GM12873 (cell line): ENCODE measurements at regions not wholly inside any gene's neighbourhood (a gene's known extent, or its start where the extent isn't known, plus 50 kb on each side); places are given as distances from the start of the nearest gene placed in this dataset.

Experiments used
- TF ChIP-seq, protein P1 (sequence below): IDR thresholded peaks from 2 replicates; pipeline ENCODE4 v1.5.1; 2012; ENCODE audit warnings: low read depth, mild to moderate bottlenecking, moderate library complexity, low read length, control low read depth; ENCODE audit not compliant: insufficient read depth; ENCODE audit errors: missing control alignments

DNA sequence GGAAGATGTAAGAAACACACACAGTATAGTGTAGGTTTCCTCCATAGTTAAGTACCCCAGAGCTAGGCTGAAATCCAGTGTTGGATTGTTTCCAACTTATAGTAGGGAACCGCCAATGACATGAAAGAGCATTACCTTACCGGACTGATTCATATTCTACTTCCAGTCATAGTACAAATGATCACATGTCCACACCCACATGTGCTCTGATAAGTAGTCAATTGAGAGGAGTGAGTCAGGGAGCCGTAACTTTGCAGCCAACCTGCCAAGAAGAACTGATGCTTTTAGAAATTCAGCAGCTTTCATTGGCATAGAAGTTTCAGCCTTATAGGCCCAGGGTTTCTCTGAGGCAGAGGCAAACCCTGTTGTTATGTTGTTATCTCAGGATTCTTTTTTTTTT, 240.6 kb downstream of the ETS1 start:
- TF ChIP-seq, protein P1, sequence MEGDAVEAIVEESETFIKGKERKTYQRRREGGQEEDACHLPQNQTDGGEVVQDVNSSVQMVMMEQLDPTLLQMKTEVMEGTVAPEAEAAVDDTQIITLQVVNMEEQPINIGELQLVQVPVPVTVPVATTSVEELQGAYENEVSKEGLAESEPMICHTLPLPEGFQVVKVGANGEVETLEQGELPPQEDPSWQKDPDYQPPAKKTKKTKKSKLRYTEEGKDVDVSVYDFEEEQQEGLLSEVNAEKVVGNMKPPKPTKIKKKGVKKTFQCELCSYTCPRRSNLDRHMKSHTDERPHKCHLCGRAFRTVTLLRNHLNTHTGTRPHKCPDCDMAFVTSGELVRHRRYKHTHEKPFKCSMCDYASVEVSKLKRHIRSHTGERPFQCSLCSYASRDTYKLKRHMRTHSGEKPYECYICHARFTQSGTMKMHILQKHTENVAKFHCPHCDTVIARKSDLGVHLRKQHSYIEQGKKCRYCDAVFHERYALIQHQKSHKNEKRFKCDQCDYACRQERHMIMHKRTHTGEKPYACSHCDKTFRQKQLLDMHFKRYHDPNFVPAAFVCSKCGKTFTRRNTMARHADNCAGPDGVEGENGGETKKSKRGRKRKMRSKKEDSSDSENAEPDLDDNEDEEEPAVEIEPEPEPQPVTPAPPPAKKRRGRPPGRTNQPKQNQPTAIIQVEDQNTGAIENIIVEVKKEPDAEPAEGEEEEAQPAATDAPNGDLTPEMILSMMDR = no peak

DNA sequence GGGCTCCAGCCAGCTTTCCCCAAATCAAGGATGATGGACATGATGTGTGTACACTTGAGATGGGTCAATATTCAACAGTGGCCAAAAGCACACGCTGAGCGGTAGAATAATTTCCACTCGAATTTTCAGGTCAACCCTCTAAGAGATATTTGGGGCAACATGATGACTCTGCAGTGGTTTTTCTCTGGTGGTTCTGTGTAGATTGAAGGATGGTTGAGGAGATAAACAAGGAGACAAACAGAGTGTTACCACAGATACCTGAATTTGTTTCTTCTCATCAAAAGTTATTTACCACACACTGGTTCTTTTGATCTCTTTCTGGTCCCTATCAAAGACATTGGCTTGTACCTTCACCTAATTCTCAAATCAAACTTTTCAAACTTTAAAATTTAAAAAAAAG, 242.0 kb downstream of the ETS1 start:
- TF ChIP-seq, protein P1 = no peak

DNA sequence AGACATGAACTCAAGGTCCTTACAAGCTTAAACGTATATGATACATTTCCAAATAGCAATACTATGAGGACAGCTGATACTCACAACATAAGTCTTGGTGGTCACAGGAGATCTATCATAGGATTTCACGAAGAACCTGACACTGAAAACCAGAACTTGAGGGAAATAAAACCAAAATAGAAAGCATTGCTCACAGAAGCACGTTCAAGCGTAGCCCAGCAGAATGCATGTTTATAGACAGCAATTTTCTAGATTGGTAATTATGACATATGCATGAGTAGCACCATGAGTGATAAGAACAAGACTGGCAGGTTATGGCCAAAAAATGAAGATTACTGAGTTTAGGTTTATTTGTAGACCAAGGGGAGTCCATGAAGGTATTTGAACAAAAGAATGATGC, 243.5 kb downstream of the ETS1 start:
- TF ChIP-seq, protein P1 = no peak

DNA sequence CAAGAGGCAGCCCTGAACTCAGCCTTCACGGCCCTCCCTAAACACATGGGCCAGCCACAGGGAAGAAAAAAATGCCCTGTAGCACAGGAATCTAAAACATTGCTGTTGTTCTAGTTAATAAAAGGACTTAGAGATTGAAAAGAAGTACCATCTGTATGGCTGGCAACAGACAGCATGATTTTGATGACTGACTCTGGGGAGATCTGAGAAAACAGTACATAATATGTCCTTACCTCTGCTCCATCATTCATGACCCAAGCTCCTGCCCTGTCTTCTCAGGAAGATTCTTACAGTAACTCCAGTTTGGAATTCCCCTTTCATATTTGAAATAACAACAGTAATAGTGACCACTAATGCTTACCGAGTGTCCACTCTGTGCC, 244.2 kb downstream of the ETS1 start:
- TF ChIP-seq, protein P1 = no peak

DNA sequence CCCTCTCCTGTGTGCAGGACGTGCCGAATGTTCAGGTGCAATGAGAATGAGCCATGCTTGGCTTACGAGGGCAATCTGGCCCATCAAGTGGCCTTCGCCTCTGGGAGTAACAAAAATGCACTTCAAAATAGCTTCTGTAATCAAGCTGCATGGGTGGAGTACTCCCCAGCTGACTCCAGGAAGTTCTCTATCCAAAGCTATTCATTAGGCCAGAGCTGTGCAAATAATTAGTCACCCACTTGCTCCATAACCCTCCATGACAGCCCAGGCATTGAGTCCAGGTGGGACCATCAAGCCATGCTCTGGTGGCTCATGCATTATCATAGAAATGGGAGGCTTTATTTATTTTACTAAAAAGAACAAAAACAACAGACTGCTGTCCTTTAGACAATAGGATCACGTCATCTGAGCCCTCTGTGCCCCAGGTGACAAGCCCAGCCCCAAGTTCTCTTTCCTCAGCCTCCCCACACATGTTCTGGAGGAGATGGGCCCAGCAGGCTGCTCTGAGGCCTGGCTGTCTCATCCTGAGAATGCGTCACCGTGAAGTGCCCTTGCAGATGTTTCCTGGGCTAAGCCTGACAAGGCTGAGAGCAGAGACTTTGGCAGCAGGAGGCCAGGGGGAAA, 244.7 kb downstream of the ETS1 start:
- TF ChIP-seq, protein P1 = no peak

DNA sequence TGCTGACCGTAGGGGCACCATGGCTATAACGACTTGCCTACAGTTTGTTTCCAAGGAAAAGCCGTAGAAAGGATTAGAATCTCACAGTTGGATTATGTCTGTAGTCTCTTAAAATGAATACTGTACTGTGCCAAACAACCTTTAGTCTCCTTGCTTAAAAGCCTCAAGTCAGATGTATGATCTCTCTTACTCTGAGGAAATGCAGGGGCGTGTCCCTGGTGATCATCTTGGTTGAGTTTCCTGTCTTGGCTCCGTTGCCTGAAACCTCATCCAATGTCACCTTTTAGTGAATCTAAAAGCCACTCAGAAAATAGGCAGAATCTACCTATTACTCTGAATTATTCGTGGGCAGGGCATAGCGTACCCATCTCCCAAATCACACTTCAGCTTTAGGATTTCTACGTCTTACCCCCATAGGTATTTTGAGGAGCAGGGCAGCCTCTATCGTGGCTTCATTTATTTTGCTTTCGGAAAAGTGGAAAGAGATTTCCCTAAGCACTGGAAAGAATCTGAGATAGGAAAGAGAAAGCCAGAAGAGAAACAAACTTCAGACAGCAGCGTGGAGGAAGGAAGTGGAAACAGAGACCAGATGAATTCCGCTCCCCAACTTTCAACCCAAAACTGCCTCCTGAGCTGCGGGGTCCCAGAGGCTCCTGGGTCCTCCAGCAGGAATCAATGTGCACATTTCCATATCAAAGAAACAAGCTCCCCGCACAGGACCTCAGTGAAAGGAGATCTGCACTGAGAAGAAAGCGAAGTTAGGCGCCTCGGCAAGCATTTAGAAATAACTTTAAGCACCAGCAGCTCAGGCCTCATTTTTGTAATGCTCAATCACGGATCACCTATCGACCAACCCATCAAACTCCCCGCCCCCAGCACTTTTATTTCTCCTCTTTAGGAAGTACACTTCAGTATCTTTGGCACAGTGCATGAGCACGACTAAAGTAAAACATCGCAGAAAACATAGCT, 245.8 kb downstream of the ETS1 start:
- TF ChIP-seq, protein P1 = no peak

DNA sequence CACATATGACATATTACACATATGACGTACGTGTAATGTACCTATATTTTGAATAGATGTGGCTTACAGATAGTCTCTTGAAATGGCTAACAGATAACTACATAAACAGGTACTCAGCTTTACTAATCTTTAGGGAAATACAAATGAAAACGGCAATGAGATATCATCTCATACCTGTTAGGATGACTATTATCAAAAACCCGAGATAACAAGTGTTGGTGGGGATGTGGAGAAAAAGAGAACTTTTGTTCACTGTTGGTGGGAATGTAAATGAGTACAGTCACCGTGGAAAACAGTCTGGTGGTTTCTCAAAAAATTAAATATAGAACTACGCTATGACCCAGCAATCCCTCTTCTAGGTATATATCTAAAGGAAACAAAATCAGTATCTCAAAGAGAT, 247.6 kb downstream of the ETS1 start:
- TF ChIP-seq, protein P1 = no peak
